CD4-positive, alpha-beta T cell (primary cell): ENCODE measurements at regions not wholly inside any gene's neighbourhood (a gene's known extent, or its start where the extent isn't known, plus 50 kb on each side); places are given as distances from the start of the nearest gene placed in this dataset.

ENCODE experiments used
- ATAC-seq: fragments of 200-7000 bp; cut with Tn5 transposase; one replicate; pipeline ENCODE4 v1.10.0; 2022; ENCODE audit warnings: mild to moderate bottlenecking; ENCODE audit not compliant: poor library complexity
- CTCF ChIA-PET: fragments of 350-600 bp; sonication (Branson Sonifier 250); formaldehyde crosslinking; loops from one replicate; lab custom pipeline; 2021; ENCODE audit warnings: antibody characterized with exemption, inconsistent platforms; lab: Charles Lee
- POLR2A ChIA-PET: fragments of 350-600 bp; sonication (Branson Sonifier 250); formaldehyde crosslinking; loops from one replicate; lab custom pipeline; 2021; ENCODE audit warnings: antibody characterized with exemption, inconsistent platforms; lab: Charles Lee
- DNase-seq, 14 experiments: peaks; one replicate each; pipeline ENCODE4 v3.0.0-alpha.2; 2013 to 2020; ENCODE audit warnings: mixed read lengths in 2 of 14
- H3K27ac ChIP-seq, 2 donors: one replicate each; pipeline versions ENCODE4 v1.5.1 to v1.7.0; 2013; ENCODE audit warnings: low read length in 2 of 2, low read depth in 1 of 2, mild to moderate bottlenecking in 1 of 2
- H3K27me3 ChIP-seq, 2 experiments: 1 replicate in 1 of 2; 2 replicates in 1 of 2; pipeline versions ENCODE4 v1.6.1 to v1.7.0; 2013; ENCODE audit warnings: low read length in 2 of 2, control low read depth in 1 of 2, mild to moderate bottlenecking in 1 of 2, moderate library complexity in 1 of 2; ENCODE audit not compliant: insufficient read depth in 2 of 2, control insufficient read depth in 1 of 2
- H3K36me3 ChIP-seq: one replicate; pipeline ENCODE4 v1.6.1; 2013; ENCODE audit warnings: low read length, control low read depth; ENCODE audit not compliant: insufficient read depth
- H3K4me1 ChIP-seq: one replicate; pipeline ENCODE4 v1.6.1; 2013; ENCODE audit warnings: low read length, control low read depth; ENCODE audit not compliant: insufficient read depth
- H3K4me3 ChIP-seq: one replicate; pipeline ENCODE4 v1.5.1; 2013; ENCODE audit warnings: mild to moderate bottlenecking, low read length, moderate library complexity
- H3K9me3 ChIP-seq, 2 experiments: 1 replicate in 1 of 2; 2 replicates in 1 of 2; pipeline versions ENCODE4 v1.6.1 to v1.7.0; 2013; ENCODE audit warnings: low read length in 2 of 2, mild to moderate bottlenecking in 2 of 2, control low read depth in 1 of 2, moderate library complexity in 1 of 2; ENCODE audit not compliant: control insufficient read depth in 1 of 2, insufficient read depth in 1 of 2
- H3K27ac Mint-ChIP-seq: one replicate; pipeline ENCODE4 v1.8.0; 2020; ENCODE audit warnings: mixed read lengths
- H3K27me3 Mint-ChIP-seq: one replicate; pipeline ENCODE4 v1.8.0; 2021; ENCODE audit warnings: mixed read lengths
- H3K36me3 Mint-ChIP-seq: one replicate; pipeline ENCODE4 v1.8.0; 2021; ENCODE audit warnings: low read depth, mixed read lengths
- H3K4me1 Mint-ChIP-seq: one replicate; pipeline ENCODE4 v1.8.0; 2021; ENCODE audit warnings: low read depth, mixed read lengths
- H3K4me3 Mint-ChIP-seq: one replicate; pipeline ENCODE4 v1.8.0; 2020; ENCODE audit warnings: mild to moderate bottlenecking, mixed read lengths
- H3K9me3 Mint-ChIP-seq: one replicate; pipeline ENCODE4 v1.8.0; 2020; ENCODE audit warnings: mixed read lengths
- CTCF ChIP-seq: fragments of 200-600 bp; IDR thresholded peaks from one replicate; pipeline ENCODE4 v1.8.0; 2022; ENCODE audit warnings: antibody characterized with exemption, mild to moderate bottlenecking
- intact Hi-C, 2 experiments: fragments of 100-400 bp; cut with DNase I in 1 of 2; cut with micrococcal nuclease in 1 of 2; formaldehyde crosslinking; loops; one replicate each; pipeline versions ENCODE4 v1.15.1 to v1.9.0; 2023 to 2025; cut with DNase I, micrococcal nuclease

- Histone ChIP-seq H3K27ac (no peak overlapping the region), H3K27me3 (no peaks in the 10 kb centered on the region), H3K9me3 (peaks cover 0 to 5% of the 10 kb centered on the region in 2 experiments), H3K4me1 (no peaks in the 10 kb centered on the region), H3K36me3 (no peaks in the 10 kb centered on the region), H3K4me3 (no peak overlapping the region)
- H3K9me3 Mint-ChIP-seq = peaks cover 6% of the 10 kb centered on the region
- no peaks in the 10 kb centered on the region for H3K4me1 Mint-ChIP-seq
- H3K4me3 Mint-ChIP-seq = no peak overlapping the region
- ChIA-PET CTCF (no interaction called here), POLR2A (no interaction called here)
- no peaks in the 10 kb centered on the region for H3K27me3 Mint-ChIP-seq
- DNase-seq = no peak
- TF ChIP-seq CTCF = no peak
- intact Hi-C loops = no loop called here
- H3K27ac Mint-ChIP-seq = no peak overlapping the region
- no peak for ATAC-seq
- H3K36me3 Mint-ChIP-seq = no peaks in the 10 kb centered on the region
These were observed 197.3 kb upstream of the ADAMTS9 start for GRCh38 chr3:64885055-64885454.

GRCh38 chr3:64884536-64884935, 196.7 kb upstream of the ADAMTS9 start:
- Mint-ChIP-seq H3K36me3 (no peaks in the 10 kb centered on the region), H3K27ac (no peak overlapping the region), H3K27me3 (no peaks in the 10 kb centered on the region), H3K4me3 (no peak overlapping the region), H3K4me1 (no peaks in the 10 kb centered on the region), H3K9me3 (peaks cover 6% of the 10 kb centered on the region)
- ATAC-seq (no peak), DNase-seq (no peak)
- Histone ChIP-seq H3K27me3 (no peaks in the 10 kb centered on the region), H3K36me3 (no peaks in the 10 kb centered on the region), H3K27ac (no peak overlapping the region), H3K4me1 (no peaks in the 10 kb centered on the region), H3K4me3 (no peak overlapping the region), H3K9me3 (peaks cover 0 to 5% of the 10 kb centered on the region in 2 experiments)
- TF ChIP-seq CTCF = no peak
- intact Hi-C loops = no loop called here
- CTCF ChIA-PET = no interaction called here
- POLR2A ChIA-PET = no interaction called here

- no peaks in the 10 kb centered on the region for H3K27me3 Mint-ChIP-seq
- Histone ChIP-seq H3K4me3 (no peak overlapping the region), H3K9me3 (no peaks in the 10 kb centered on the region), H3K27me3 (no peaks in the 10 kb centered on the region), H3K27ac (no peak overlapping the region), H3K4me1 (no peaks in the 10 kb centered on the region), H3K36me3 (no peaks in the 10 kb centered on the region)
- peaks cover 6% of the 10 kb centered on the region for H3K9me3 Mint-ChIP-seq
- H3K36me3 Mint-ChIP-seq = no peaks in the 10 kb centered on the region
- ATAC-seq (no peak), DNase-seq (no peak)
- no peak overlapping the region for H3K4me3 Mint-ChIP-seq
- H3K4me1 Mint-ChIP-seq = no peaks in the 10 kb centered on the region
- ChIA-PET POLR2A (no interaction called here), CTCF (no interaction called here)
- no peak for TF ChIP-seq CTCF
- intact Hi-C loops = no loop called here
- no peak overlapping the region for H3K27ac Mint-ChIP-seq
These were observed 193.1 kb upstream of the ADAMTS9 start for GRCh38 chr3:64880916-64881315.
